ENCODE measurements at regions not wholly inside any gene's neighbourhood (a gene's known extent, or its start where the extent isn't known, plus 50 kb on each side); places are given as distances from the start of the nearest gene placed in this dataset.

DNA sequence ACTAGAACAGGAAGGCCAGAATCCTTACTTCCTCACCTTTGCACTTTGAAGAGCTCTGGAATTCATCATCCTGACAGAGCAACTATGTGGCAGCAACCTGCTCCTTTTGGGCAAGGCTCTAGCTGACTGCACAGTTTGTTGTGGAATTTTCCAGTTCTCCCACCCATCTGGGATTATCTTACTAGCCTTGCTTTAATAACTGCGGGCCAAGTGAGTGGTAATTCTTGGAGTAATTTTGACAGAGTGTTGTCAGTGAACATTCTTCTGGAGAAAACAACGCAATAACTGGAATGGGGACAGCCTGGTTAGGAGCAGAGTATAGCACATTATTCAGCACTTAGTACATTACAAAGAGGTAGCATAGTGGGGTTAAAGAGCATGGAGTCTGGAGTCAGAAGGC is 75.3 kb downstream of the NTMT2 start:
- TF ChIP-seq EZH2phosphoT487 (IDR thresholded peaks at IDR 0.05; ENCODE audit: low read depth), result no peak
- TF ChIP-seq, protein P1, sequence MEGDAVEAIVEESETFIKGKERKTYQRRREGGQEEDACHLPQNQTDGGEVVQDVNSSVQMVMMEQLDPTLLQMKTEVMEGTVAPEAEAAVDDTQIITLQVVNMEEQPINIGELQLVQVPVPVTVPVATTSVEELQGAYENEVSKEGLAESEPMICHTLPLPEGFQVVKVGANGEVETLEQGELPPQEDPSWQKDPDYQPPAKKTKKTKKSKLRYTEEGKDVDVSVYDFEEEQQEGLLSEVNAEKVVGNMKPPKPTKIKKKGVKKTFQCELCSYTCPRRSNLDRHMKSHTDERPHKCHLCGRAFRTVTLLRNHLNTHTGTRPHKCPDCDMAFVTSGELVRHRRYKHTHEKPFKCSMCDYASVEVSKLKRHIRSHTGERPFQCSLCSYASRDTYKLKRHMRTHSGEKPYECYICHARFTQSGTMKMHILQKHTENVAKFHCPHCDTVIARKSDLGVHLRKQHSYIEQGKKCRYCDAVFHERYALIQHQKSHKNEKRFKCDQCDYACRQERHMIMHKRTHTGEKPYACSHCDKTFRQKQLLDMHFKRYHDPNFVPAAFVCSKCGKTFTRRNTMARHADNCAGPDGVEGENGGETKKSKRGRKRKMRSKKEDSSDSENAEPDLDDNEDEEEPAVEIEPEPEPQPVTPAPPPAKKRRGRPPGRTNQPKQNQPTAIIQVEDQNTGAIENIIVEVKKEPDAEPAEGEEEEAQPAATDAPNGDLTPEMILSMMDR (IDR thresholded peaks at IDR 0.05; ENCODE audit: low read depth, low read length), result no peak

Data from OCI-LY3 (cell line).